SHP77 (cell line): ENCODE measurements at regions not wholly inside any gene's neighbourhood (a gene's known extent, or its start where the extent isn't known, plus 50 kb on each side); places are given as distances from the start of the nearest gene placed in this dataset.
"Not testable (repeated sequence)": the region's sequence is repeated elsewhere in the genome, so short reads cannot be mapped to it uniquely, and the experiment has no call there.

Experiments
- DNase-seq, 2 experiments: peaks; one replicate each; lab custom pipeline; 2025; lab: John Stamatoyannopoulos, UW

DNA sequence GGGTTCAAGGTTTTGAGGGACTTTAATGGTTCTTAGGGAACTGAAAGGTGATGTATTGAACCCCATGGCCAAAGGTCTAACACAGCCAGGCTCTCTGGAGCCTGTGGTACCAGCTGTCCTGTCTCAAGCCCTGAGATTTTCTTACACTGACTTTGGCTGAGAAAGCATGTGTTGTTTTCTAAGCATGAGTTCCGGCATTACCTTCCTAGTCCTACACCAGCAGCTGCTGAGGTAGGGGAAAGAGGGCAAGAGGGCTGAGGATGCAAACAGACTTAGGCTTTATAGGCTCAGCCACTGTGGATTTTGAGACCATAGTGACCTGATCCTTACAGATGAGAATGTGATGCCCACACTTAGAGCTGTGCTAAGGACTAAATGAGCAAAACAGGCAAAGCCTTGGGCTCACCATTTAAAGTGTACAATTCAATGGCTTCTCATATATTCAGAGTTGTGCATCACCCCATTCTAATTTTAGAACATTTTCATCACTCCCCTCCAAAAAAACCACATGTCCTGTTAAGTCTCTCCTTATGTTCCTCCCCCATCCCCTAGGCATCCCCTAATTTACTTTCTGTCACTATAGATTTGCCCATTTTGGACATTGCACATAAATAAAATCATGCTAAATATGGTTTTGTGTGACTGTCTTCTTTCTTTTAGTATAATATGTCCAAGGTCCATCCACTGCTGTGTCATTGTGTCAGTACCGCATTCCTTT, 99.7 kb upstream of the OTOS start:
- no peak for DNase-seq

DNA sequence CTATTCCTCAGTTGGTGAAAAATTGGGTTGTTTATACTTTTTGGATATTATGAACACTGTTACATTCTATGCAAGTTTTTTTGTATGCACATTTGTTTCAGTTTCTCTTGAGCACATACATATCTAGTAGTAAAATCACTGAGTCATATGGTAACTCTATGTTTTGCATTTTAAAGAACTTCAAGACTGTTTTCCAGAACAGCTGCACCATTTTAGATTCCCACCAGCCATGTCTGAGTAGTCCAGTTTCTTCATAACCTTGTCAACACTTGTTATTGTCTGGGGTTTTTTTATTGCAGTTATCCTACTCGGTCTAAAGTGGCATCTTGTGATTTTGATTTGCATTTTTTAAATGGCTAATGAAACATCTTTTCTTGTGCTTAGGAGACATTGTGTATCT, 100.3 kb upstream of the OTOS start:
- DNase-seq = no peak

DNA sequence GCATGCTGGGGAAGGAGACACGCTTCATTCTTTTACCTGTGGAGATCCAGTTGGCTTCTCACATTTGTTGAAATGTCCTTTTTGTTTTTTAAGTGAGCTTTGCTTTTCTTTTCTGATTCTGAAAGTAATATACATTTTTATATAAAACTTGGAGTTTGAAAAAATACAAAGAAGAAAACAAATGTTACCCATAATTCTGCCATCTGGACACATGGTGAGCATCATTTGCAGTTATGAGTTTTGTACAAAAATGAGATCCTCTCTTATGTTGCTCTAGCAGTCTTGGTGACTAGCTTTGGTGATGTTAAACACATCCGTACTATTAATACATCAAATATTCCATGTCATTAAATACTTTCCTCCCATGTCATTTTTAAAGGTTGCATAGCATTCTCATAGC, 101.1 kb upstream of the OTOS start:
- no peak for DNase-seq

DNA sequence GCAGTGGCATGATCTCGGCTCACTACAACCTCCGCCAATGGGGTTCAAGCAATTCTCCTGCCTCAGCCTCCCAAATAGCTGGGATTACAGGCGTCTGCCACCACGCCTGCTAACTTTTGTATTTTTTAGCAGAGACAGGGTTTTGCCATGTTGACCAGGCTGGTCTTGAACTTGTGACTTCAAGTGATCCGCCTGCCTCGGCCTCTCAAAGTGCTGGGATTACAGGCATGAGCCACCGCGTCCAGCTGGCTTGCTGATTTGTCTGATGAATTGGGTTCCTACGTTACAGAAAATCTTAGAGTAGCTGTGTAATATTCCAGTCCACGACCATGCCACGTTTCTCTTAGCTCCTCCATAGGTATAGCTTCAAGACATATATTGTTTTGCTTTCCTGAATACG, 102.6 kb upstream of the OTOS start:
- not testable (repeated sequence) for DNase-seq

DNA sequence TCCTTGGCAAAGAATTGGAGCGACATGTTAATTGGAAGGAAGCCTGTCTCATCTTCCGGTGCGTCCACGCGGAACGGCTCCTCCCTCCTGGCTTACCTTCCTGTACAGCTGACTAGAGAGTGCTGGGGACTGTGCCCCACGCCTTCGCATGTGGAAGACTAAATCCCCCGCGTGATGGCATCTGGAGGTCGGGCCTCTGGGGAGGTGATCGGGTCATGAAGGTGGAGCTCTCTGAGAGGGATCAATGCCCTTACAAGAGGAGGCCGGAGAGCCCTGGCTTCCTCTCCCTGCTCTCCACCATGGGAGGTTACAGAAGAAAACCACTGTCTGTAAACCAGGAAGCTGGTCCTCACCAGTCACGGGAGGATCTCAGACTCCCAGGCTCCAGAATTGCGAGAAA, 104.1 kb upstream of the OTOS start:
- DNase-seq = no peak

DNA sequence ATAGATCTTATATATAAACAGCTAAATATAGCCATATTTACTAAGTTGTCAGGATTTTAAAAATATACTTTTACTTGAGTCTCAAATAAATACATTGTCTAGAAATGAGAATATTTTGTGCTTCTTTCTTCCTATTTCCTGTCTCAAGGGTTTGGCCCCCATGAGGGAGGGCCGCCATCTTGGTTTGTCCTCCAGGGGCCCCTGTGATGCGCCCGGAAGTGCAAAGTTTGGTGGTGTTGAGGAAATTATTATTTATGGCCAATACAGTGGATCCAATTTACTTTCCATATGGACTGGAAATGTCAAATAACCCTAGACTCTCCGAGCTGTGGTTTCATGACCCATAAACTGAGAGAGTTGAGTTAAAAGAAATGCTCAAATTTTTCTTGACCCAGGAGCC, 104.7 kb upstream of the OTOS start:
- DNase-seq = no peak

DNA sequence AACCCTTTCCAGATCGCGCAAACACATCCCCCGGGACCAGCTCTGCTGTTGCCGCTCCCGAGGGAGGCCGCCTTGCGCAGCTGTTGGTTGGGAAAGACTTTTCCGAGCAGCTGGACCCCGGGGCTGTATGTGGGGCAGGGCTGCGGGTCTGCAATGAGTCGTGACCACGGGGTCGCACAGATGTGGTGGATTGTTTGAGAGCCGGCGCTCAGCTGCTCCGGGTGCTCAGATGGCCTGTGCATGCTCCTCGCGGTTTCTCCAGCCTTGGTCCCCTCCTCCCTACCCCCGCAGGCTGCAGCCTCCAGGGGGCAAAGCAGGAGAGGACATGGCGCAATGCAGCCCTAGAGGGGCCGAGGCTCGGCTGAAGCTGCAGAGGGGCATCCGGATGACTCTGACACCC, 105.2 kb upstream of the OTOS start:
- no peak for DNase-seq

DNA sequence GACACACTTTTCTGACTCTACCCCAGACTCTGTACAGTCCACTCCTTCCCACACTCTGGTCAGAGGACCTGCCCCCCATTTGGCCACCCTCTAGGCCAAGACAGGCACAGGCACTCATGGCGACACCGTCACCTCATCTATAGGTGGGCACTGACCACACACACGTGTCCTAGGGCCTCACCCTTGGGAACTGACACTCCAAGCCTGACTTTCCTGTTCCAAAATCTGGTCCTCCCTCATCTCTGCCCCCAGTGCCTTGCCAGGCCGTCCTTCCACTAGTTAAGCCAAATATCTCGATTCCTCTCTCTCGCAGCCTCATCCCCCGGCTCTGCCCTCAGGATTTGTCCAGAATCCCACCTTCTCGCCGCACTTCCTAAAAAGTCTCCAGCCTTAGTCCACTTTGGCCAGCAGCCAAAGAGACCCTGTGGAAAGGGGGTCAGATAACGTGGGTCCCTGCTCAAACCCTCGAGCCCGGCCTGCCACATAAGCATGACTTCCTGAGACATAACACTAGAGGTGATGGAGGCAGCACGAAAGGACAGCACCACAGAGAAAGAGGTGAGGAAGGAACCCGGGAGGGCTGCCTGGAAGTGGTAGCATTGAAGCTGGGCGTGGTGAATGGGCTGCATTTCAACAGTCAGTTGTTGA, 105.8 kb upstream of the OTOS start:
- no peak for DNase-seq

DNA sequence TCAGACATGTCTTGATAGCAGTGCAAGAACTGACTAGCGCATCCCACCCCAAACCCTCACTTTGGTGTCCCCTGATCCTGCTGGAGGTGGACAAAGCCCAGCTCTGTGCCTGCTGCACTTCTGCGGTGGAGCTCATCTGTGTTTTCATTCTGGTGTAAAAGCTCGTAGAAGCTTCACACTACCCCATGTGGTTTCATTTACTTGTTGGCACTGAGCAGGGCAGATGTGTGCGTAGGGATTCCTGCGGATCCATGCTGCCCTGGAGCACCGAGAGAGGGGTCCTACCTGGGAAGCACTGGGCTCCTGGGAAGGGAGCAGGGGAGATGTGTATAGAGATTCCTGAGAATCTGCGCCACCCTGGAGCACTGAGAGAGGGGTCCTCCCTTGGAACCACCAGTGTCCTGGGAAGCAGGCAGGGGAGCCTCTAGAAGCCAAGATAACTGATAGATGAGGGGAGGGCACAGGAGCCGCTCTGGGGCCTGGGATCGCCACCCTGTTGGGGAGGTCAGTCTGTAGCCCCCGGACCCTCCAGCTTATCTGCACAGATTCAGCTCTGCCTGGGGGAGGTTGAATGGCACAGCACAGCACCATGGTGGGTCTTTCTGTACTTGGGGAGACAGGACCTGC, 106.9 kb upstream of the OTOS start:
- no peak for DNase-seq

DNA sequence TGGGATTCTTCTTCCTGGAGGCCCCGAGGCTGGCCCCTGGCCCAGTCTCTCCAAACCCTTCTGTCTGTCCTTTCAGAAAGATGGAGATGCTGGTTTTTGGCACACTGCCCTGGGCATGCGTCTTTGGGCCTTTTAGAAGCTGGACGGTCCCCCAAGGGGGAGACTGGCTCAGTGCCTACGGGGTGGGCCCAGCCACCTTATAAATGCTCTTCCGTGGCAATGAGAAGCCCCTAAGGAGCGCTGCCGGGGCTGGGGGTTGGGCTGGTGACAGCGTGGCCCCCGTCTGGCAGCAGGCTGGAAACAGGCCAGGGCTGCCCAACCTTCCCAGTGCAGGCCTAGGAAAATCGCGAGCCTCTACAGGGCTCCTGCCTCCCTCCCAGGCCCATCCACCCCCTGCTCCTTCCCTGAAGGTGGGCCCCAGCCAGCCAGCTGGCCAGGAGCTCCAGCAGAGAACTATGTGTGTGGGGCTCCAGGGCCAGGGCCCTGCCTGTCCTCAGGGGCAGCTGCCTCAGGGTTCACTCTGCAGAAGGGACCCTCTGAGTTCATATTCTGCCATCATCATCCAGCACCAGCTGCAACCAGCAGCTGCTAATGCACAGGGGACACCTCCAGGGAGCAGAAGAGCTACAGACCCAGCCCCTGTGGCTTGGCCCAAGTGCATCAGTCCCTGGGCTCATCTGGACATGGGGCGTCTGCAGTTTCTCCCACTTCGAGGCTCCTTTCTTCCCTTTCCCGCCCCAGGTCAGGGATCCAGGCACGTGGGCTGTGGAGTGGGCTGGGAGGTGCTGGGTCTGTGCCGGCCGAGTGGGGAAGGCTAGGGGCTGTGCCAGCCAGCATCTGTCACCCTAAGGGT, 107.6 kb upstream of the OTOS start:
- no peak for DNase-seq

DNA sequence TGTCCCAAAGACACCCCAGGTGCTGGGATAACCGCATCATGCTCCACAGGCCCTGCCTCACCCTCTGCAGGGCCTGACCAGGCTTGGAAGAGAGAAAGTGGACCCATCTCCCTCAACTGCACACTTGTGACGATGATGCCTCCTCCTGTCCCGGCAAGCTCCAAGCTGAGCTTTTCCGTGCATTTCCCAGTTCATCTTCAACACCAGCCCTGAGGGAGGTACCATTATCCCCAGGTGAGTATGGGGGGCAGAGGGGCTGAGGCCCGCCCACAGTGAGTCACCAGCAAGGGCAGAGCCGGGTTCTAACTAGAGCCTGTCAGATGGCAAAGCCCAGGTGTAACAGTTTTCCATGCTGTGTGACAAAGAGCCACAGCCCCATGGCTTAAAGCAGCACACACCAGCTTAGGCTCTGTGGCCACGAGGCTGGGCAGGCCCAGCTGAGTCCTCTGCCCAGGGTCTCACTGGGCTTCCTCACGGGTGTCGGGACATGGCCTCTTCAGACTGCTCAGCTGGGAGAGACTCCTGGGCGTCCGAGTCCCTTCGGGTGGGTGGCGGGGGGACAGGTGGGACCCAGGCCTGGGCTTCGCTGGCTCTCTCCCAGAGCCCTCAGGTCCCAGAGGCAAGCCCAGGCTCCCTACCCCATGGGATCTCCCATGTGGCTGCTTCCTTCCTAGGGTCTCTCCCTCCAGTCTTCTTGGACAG, 108.4 kb upstream of the OTOS start:
- DNase-seq = no peak

DNA sequence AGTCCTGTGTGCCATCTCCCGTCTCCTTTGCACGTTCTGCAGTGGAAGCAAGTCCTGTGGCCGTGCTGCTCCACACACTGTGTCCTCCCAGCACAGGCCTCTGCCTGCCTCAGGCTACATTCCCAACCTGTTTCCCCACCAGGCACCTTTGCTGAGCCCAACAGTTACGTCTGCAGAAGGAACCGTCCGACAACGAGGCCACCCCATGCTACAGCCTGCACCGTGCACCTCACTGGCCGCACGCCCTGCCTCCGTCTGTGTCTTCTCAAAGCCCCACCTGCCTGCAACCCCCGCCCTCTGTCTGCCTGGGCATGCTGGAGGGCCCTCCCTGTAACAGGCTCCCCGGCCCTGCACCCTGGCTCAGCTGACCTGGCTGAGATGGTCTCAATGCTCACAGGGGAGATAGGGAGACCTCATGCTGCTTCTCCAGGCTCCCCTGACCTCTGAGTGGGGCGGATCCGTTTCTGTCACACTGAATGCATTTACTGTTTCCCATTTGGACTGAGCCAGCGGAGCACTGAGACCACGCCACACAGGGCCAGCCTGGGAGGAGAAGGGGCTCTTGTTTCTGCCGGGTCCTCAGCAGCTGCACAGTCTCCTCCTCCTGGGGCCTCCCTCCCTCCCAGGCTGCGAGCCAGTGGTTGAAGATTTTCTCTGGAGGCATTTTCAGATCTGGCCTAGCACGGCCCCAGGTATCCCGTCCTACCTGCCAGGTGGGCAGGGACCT, 109.1 kb upstream of the OTOS start:
- no peak for DNase-seq

DNA sequence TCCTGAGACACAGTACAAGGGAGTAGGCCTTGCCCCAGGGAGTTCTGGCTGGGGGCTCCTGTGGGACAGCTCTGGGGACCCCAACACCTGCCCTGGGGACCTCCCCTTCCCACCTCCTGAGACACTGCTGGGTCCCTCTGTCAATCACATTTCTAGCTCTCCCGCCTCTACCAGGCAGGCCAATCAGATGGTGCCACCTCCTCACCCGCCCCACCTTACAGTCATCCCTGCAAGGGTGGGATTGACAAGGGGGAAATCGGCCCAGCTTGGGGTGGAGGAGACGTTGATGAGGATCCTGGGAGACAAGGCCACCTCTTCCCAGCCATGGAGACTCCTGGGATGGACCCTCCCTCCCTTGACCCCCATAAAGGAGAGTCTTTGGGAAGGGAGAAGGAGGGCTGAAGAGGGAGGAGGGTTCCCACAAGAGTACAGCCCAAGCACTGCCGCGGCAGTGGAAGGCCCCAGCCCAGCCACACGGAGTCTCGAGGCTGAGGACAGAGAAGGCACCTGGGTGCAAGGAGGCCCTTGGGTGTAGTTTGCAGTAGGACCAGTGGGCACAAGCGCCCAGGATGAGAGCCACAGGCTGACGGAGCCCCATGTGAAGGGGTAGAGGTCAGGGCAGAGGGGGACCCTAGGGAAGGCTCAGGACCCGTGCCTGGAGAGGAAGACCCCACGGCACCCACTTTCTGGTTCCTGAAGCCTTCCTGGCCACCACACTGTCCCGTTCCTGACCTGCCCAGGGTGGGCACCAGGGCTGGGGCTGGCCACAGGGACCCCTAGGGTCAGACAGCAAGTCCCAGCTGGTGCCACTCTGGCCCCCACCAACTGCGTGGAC, 109.9 kb upstream of the OTOS start:
- no peak for DNase-seq

DNA sequence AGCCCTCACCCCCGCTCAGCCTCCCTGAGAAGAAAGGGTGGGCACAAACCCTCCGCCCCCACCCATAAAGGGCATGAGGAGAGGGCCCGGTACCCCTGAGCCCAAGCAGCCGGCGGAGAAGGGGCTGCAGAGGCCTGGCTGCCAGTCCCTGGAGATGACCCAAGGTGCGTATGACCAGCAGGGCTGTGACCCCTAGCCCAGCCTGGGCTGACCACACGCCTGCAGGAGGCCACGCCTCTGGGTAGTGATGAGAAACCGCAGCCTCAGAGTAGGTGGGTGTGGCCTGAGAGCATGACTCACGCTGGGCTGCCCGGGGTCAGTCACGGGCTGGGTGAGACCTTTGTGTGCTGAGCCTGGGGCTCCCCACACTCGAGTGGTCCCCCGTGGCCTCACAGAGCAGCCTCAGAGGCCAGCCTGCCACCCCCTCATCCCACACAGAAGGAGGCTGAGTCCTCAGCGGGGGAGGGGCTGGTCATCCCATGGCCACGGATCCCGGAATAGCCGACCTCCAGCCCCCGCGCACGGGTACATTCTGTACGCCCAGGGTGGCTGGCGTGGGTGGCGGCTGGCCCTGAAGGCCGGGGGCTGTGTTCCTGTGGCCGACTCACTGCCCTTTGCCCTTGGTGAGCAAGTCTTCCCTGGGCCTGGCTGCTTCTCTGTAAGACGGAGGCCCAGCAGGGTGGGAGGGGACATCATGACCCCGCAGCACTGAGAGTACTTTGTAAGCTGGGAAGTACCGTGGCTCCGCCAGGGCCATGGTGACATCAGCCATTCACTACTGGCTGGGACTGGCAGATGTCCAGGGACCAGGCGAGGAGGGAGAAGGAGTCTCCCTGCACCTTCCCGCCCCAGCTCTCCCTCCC, 110.8 kb upstream of the OTOS start:
- DNase-seq = peak; percentile 42 to 59

DNA sequence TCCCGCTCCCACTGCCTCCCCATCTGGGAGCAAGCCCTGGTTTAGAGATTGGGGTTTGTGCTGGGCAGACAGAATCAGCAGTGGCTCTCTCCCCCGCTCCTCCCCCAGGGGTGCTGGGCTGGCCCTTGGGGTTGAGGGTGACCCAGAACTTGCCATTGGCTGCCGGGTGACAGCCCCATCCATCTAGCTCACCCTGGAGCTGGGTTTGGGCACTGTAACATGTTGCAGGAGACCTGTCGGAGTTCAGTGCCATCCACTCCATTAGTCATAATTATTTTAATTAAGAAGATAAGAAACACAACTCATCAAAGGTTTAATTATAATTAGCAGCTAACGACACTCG, 111.4 kb upstream of the OTOS start:
- DNase-seq = no peak

DNA sequence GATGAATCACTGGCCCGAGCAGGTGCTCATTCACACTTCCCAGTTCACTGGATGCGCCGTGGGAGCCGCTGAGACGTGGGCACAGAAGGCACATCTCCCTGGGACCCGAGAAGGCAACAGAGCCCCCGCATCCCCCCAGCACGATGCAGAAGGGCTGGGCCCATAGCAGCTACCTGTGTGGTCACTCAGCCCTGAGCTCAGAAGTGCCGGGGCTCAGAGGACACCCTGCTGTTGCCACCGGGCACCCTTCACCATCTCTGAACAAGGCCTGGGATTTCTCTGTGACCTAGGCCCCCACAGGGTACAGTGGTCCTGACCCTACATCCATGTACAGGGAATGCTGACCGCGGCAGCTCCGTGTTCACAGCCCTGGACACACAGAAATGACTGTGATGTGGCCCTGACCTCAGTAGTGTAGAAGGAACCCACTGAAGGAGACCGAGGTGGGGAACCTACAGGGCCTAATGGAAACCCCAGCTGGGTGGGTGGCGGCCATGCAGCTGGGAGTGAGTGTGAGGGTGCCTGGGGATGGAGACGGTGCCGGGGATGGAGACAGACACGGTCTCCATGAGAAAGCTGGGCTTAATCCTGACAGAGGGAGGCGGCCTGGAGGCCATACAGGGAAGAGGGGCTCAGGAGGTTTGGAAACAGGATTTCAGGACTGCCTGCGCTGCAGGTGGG, 111.9 kb upstream of the OTOS start:
- no peak for DNase-seq

DNA sequence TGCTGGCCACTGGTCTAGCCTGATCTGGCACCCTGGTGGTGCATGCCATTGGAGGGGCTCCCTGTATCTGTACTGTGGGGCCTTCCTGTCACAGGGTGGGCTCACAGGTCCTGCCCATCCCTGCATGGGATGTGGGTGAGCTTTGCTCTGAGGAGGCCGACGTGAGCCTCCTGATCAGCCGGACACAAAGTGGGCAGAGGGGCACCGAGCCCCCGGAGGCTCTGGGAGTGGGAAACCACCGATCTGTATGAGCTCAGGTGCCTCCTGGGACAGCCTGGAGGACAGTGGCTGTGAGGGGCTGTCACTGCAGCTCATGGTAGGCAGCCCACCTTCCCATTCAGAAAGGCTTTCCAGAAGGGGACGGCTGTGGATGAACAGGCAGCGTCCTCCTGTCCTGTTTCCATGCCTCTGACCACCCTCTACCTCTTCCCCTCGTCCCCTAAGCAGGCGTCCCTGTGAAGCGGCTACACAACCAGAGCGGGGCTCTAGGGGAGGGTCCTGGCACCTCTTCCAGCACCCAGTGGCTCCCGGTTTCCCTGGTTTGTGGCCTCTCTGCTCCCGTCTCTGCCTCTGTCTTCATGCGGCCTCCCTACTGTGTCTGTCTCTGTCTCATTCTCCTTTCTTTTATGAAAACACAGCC, 112.5 kb upstream of the OTOS start:
- DNase-seq = no peak

DNA sequence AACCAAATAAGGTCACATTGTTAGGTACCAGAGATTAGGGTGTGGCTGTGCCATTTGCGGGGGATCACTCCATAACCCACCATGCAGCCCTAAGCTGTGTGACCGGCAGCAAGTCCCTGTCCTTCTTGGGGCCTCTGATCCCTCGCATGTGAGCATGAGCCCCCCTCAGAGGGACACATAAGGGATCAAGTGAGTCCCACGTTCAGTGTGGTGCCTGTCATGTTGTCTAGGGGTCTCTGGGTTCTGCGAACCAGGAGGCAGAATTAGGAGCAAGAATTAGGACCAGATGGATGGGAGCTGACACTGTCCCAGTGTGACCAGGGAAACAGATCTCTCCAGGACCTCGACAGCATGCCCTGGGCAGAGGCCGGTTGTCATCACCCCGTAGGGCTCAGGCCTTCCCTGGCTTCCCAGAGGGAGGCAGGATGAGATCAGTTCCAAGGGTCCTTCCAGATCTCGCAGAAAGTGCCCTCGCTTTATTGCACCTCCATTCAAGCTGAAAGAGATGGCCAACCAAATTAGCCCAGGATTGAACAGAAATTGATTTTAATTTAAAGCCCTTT, 113.2 kb upstream of the OTOS start:
- DNase-seq = no peak
